ENCODE measurements at regions not wholly inside any gene's neighbourhood (a gene's known extent, or its start where the extent isn't known, plus 50 kb on each side); places are given as distances from the start of the nearest gene placed in this dataset.
"Not testable (repeated sequence)": the region's sequence is repeated elsewhere in the genome, so short reads cannot be mapped to it uniquely, and the experiment has no call there.

DNA sequence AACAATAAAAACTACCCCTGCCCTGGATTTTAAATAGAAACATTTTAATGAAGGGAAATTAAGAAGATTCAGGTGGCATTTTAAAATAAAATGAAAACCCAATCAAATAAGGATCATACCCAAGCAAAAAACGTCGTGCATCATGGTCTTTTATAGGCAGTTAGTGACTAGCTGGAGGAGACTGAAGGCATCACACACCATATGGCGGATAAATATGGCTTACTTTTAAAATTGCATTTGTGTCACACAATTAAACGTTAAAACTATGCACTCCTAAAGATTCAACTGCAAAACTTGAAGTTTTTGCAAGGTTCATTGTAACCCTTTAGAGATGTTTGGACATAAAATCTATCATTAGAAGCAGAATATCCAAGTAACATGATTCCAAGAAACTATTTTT is 200.1 kb upstream of the NRG3 start:
- DNase-seq: no peak

- no peak for DNase-seq
Measured at GRCh38 chr10:81679291-81679690, 195.7 kb upstream of the NRG3 start.

DNA sequence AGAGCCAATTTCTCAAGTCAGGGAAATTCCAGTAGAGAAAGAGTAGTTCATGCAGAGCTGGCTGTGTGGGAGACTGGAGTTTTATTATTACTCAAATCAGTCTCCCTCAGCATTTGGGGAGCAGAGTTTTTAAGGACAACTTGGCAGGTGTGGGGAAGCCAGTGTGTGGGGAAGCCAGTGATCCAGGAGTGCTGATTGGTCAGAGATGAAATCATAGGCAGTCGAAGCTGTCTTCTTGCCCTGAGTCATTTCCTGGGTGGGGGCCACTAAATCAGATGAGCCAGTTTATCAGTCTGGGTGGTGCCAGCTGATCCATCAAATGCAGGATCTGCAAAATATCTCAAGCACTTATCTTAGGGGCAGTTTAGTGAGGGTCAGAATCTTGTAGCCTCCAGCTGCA is 194.6 kb upstream of the NRG3 start:
- no peak for DNase-seq

GRCh38 chr10:81688459-81688858 is 186.5 kb upstream of the NRG3 start:
- no peak for DNase-seq

DNA sequence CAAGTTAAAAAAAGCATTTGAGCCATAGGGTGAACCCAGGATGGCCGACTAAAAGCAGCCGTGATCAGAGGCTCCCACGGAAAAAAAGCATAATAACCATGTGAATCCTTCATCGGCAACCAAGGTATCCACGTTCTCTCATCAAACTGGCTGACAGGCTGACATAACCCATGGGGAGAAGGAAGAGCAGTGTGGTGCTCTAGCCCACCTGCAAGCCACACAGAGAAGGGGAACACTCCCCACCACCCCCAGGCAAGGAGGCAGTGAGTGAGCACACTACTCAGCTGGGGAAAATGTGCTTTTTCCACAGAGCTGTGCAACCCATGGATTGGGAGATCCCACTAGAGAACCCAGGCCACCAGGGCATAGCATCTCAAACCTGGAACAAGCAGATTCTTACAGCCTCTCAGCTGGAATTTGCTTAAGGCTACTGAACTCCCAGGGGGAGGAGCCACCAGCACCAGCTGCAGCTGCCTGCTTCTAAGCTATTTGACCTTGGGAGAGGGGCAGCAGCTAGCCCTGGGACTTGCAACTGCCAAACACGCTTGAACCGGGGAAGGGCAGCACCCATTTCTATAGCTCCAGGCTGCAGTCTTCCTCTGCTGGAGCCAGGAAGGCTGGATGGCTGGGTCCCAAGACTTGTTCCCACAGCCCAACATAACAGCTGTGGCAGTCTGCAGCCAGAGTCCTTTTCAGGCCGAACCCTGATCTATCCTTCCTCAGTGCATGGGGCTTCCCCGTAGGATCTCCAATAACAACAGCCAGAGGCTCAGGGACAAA is 178.2 kb upstream of the NRG3 start:
- DNase-seq: no peak

- DNase-seq: no peak
Measured at GRCh38 chr10:81704596-81704995, 170.4 kb upstream of the NRG3 start.

DNA sequence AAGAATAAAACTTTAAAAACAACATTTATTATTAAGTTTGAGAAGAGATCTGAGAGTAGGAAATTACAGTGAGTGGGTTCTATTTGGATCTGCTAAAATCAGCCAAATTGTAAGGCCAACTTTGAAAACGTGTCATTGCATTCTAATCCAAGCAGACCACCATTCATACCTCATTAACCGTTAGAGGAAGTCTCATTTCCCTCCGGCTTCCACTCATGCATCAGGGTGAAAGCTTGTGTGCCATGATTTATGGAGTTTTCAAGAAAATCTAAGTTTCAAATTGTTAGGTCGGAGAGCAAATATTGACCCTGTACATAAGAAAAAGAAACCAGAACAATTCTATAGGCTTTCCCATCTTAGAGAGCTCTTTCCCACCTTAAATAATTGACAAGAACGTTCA is 166.6 kb upstream of the NRG3 start:
- no peak for DNase-seq

DNA sequence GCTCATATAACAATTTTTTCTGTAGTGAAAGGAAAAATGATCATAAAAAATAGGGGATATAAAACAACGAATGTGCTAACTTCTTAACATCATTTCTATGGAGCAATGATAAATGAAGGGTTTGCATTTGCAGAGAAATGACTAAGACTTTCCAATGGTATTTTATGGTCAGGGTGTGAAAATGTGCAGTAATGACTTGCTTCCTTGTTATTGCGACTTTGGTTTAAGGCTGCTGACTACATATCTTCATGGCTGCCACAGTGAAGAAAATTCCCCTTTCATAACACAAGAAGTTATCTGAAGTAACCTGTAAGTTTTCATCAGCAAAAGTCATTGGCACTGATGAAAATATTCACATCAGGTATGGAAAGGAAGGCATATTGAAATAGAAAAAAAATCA is 166.1 kb upstream of the NRG3 start:
- no peak for DNase-seq

DNA sequence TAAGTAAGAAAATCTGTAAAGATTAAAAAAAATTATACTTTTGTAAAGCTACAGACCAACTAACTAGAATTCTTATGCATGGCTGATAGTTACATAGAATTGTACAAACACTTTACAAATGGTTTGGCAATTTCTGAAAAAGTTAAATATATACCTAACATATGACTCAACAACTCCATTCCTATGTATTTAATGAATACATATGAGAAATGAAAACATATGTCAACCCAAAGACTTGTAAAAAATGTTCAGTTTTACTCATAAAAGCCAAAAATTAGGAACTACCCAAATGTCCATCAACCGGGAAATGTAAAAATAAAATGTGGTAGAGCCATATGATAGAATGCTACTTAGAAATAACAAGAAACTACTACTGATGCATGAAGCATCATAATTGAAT is 152.6 kb upstream of the NRG3 start:
- no peak for DNase-seq

- no peak for DNase-seq
Measured at GRCh38 chr10:81724431-81724830, 150.6 kb upstream of the NRG3 start.

DNA sequence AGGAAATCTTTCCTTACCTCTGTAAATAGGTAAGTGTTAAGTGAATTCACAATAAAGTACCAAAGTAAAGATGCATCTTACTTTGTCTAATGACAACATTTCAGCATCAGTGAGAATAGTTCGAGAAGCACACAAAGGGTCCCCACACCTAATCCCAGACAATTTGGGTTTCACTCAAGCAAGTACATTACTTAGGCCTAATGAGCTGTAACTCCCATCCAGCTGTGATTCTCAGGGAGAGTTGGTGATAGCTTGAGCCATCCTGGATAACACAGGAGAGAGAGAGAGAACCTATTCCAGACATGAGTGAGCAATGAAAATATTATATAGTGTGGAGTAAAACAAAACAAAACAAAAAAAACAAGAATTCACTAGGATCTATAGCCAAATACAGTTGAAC is 149.1 kb upstream of the NRG3 start:
- no peak for DNase-seq

DNA sequence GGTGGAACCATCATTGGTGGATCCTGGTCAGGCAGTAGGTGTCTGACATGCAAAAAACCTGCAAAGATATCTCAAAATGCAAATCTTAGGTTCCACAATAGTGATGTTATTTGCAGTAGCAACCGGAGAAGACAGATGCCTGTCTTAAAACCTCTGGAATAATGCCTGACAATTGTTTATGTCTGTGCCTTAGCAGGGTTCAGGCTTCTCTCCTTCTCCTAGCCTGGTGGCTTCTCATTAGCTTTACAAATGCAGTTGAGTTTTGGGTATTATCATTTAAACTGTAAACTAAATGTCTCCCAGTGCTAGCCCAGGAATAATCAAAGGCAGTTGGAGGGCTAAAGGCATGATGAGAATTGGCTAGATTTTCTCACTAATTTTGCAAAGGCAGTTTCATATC is 146.3 kb upstream of the NRG3 start:
- DNase-seq: no peak

DNA sequence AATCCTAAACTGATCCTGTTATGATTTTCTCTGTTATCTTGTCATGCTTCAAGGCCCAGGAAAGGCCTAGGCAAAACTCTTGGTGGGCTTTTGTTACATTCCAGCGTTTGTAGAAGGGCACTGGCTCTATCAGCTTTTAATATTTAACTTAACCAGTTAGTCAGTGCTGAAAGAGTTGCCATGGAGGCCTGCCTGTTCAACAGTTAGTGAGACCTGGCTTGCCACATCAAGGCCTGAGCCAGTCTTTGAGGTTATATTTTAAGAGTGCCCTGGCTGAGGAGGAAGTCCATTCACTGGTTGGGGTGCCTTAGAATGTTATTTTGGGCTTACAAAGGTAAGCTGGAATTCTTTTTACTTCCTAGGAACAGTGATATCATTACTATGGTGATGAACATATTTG is 144.1 kb upstream of the NRG3 start:
- no peak for DNase-seq

DNA sequence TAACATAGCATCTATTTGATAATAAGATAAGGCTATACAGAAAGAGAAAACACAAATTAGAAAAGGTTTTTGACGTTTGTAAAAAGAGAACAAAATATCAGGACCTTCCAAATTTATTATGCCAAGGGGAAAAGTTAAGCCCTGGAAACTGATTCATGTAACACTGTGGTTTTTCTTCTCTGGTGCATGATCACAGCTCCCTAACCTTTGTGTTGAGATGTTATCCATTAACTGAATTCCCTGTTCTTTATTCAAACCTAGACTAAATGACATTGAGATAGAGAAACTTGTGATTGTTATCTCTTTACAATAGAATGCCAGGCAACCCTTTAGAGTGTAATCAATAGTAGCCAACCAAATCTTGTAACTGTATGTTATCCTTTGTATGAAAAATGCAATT is 141.5 kb upstream of the NRG3 start:
- no peak for DNase-seq

DNA sequence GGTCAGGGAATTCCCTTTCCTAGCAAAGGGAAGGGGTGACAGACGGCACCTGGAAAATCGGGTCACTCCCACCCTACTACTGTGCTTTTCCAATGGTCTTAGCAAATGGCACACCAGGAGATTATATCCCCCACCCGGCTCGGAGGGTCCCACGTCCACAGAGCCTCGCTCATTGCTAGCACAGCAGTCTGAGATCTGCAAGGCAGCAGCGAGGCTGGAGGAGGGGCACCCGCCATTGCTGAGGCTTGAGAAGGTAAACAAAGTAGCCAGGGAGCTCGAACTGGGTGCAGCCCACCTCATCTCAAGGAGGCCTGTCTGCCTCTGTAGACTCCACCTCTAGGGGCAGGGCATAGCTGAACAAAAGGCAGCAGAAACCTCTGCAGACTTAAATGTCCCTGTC is 139.8 kb upstream of the NRG3 start:
- DNase-seq: not testable (repeated sequence)

GRCh38 chr10:81759111-81759510 is 115.9 kb upstream of the NRG3 start:
- no peak for DNase-seq

- no peak for DNase-seq
Measured at GRCh38 chr10:81784111-81784597, 90.8 kb upstream of the NRG3 start.

DNA sequence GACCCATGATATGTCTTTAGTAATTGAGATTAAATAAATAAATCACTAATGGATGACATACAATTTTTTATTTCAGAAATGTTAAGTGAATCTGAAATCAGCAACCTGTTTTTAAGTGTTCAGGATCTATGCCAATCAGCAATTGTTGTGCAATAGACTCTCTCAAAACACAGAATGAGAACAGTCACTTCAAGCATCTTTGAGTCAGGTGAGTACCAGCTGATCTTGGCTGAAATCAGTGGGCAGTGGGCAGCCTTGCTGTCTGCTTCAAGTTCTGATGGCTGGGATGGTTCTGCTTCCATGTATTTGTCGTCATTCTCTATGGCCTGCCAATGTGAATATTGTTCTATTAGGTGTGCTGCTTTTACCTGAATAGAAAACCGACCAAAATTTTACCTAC is 82.3 kb upstream of the NRG3 start:
- no peak for DNase-seq

- DNase-seq: no peak
Measured at GRCh38 chr10:81806842-81807241, 68.2 kb upstream of the NRG3 start.

GRCh38 chr10:81814842-81815241 is 60.2 kb upstream of the NRG3 start:
- DNase-seq: no peak

DNA sequence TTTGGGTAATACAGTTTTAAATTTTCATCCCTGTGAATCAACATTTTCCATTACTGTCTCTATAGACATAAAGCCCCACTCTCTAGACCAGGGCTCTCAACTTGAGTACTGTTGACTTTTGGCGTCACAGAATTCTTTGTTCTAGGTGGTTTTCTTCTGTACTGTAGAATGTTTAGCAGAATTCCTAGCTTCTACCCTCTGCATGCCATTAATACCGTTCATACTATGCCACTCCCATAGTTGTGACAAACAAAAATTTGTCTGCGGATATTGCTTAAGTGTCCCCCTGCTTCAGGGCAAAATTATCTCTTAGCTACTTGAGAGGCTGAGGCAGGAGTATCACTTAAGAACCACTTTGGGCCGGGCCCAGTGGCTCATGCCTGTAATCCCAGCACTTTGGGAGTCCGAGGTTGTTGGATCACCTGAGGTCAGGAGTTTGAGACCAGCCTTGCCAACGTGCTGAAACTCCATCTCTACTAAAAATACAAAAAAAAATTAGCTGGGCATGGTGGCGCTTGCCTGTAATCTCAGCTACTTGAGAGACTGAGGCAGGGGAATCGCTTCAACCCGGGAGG is 57.3 kb upstream of the NRG3 start:
- no peak for DNase-seq

DNA sequence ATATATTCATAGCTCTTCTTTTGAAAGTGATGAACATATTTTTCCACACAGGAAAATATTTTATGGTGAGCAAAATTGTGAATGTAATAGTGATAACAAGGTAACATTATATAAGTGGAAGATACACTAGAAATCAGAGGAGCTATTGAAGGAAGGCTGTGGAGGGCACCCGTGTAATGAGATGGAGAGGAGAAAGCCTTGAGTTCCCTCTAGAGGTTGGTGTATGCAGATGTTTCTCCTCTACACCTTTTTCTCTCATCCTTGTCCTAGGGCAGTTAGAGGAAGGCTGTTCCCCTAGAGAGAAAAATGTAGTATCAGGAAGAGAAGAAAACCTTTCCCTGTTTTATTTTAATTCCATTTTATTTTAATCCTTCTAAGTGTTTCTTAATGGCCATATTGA is 54.6 kb upstream of the NRG3 start:
- no peak for DNase-seq

All from stimulated activated CD8-positive, alpha-beta memory T cell treated with anti-CD3 and anti-CD28 coated beads, Interleukin-4, amount 100 ng/mL, for 48 hours (primary cell).